T47D (cell line): ENCODE measurements at regions not wholly inside any gene's neighbourhood (a gene's known extent, or its start where the extent isn't known, plus 50 kb on each side); places are given as distances from the start of the nearest gene placed in this dataset.
A peak's percentile ranks its signal among the peaks of the same experiment; 100 is the strongest.
"Not testable (repeated sequence)": the region's sequence is repeated elsewhere in the genome, so short reads cannot be mapped to it uniquely, and the experiment has no call there.

Source experiments
- DNase-seq, 2 experiments: peaks; one replicate each; pipeline versions ENCODE4 v3.0.0 to v3.0.0-alpha.2; 2011 to 2012; ENCODE audit warnings: low read depth in 1 of 2, low spot score in 1 of 2
- JUND ChIP-seq: IDR thresholded peaks from 2 replicates; pipeline ENCODE4 v1.6.1; 2012; ENCODE audit warnings: low read depth
- in situ Hi-C: cut with HindIII; loops from 2 replicates; pipeline ENCODE4 v1.10.0; 2016; ENCODE audit warnings: low sequenced_read_pairs, low pct_unique_long_range_greater_than_20kb

- in situ Hi-C loops = no loop called here
- no peak for DNase-seq
- no peak for TF ChIP-seq JUND
Observed at GRCh38 chr13:38121267-38121666, 228.4 kb upstream of the UFM1 start.

- no peak for TF ChIP-seq JUND
- DNase-seq = no peak
- in situ Hi-C loops = no loop called here
Observed at GRCh38 chr13:38103851-38104250, 234.3 kb upstream of the TRPC4 start.

GRCh38 chr13:38099751-38100150, 230.2 kb upstream of the TRPC4 start:
- no peak for DNase-seq
- in situ Hi-C loops = no loop called here
- TF ChIP-seq JUND = no peak

GRCh38 chr13:38093425-38093824, 223.9 kb upstream of the TRPC4 start:
- no peak for TF ChIP-seq JUND
- no peak for DNase-seq
- in situ Hi-C loops = no loop called here

GRCh38 chr13:38090913-38091312, 221.3 kb upstream of the TRPC4 start:
- no peak for TF ChIP-seq JUND
- in situ Hi-C loops = no loop called here

GRCh38 chr13:38086721-38087120, 217.1 kb upstream of the TRPC4 start:
- no peak for TF ChIP-seq JUND
- no peak for DNase-seq
- in situ Hi-C loops = no loop called here

More at GRCh38 chr13:38090913-38091312, 221.3 kb upstream of the TRPC4 start:
- DNase-seq = peak in 1 of 2 experiments; percentile 22

- in situ Hi-C loops = no loop called here
- TF ChIP-seq JUND = no peak
- no peak for DNase-seq
Observed at GRCh38 chr13:38086013-38086412, 216.4 kb upstream of the TRPC4 start.

- DNase-seq = no peak
- TF ChIP-seq JUND = no peak
- in situ Hi-C loops = no loop called here
Observed at GRCh38 chr13:38073931-38074330, 204.4 kb upstream of the TRPC4 start.

- no peak for DNase-seq
- in situ Hi-C loops = no loop called here
Observed at GRCh38 chr13:38072696-38073095, 203.1 kb upstream of the TRPC4 start.

GRCh38 chr13:38071340-38071739, 201.8 kb upstream of the TRPC4 start:
- in situ Hi-C loops, DNase-seq: not testable (repeated sequence)

More at GRCh38 chr13:38072696-38073095, 203.1 kb upstream of the TRPC4 start:
- no peak for TF ChIP-seq JUND

- TF ChIP-seq JUND = no peak
- in situ Hi-C loops = no loop called here
Observed at GRCh38 chr13:38053896-38054295, 184.3 kb upstream of the TRPC4 start.

GRCh38 chr13:38046049-38046376, 176.4 kb upstream of the TRPC4 start:
- no peak for TF ChIP-seq JUND
- no peak for DNase-seq
- in situ Hi-C loops = no loop called here

More at GRCh38 chr13:38053896-38054295, 184.3 kb upstream of the TRPC4 start:
- peak in 1 of 2 experiments; percentile 29 for DNase-seq

- peak in 1 of 2 experiments; percentile 56 for DNase-seq
- in situ Hi-C loops = no loop called here
- no peak for TF ChIP-seq JUND
Observed at GRCh38 chr13:38045278-38046048, 175.9 kb upstream of the TRPC4 start.

GRCh38 chr13:38044067-38044466, 174.5 kb upstream of the TRPC4 start:
- no peak for DNase-seq
- in situ Hi-C loops = no loop called here
- no peak for TF ChIP-seq JUND
